ENCODE measurements at regions not wholly inside any gene's neighbourhood (a gene's known extent, or its start where the extent isn't known, plus 50 kb on each side); places are given as distances from the start of the nearest gene placed in this dataset.

DNA sequence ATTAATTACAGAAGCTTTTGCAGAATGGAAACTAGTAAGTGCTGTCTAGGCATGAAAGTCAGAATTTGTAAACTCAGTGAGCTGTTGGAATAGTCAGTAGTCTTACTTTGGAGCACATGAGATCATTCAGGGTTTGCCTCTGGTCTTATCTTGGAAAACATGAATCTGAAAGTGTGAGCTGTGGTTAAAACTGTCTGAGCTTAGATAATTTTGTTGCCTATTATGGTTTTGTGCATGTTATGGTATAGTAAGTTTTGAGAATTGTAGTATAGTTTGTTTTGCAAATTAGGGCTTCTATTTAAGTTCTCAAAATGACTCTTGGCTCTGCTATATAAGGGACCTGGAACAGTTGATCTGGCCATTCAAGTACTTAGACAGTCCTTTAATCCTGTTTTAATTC lies 53.7 kb upstream of the TRPC4 start:
- H2AK5ac ChIP-seq (ENCODE audit: insufficient read length, low read length): no peak overlapping the region
- no peak overlapping the region for H3K18ac ChIP-seq (ENCODE audit: insufficient read length, low read depth, low read length)
- H3K4me1 ChIP-seq (ENCODE audit: insufficient read depth, low read length): peaks cover 3% of the 10 kb centered on the region; the same call in 1 of the 2 replicates
- no peak overlapping the region for H4K5ac ChIP-seq (ENCODE audit: insufficient read length, low read depth, low read length)
- H3K27me3 Mint-ChIP-seq (ENCODE audit: low read depth): no peaks in the 10 kb centered on the region
- no peak overlapping the region for H2BK20ac ChIP-seq (ENCODE audit: low read depth, low read length, poor library complexity, severe bottlenecking)
- no peaks in the 10 kb centered on the region for H3K79me1 ChIP-seq (ENCODE audit: insufficient read depth, low read depth, low read length, poor library complexity, severe bottlenecking)
- TF ChIP-seq, protein P1, sequence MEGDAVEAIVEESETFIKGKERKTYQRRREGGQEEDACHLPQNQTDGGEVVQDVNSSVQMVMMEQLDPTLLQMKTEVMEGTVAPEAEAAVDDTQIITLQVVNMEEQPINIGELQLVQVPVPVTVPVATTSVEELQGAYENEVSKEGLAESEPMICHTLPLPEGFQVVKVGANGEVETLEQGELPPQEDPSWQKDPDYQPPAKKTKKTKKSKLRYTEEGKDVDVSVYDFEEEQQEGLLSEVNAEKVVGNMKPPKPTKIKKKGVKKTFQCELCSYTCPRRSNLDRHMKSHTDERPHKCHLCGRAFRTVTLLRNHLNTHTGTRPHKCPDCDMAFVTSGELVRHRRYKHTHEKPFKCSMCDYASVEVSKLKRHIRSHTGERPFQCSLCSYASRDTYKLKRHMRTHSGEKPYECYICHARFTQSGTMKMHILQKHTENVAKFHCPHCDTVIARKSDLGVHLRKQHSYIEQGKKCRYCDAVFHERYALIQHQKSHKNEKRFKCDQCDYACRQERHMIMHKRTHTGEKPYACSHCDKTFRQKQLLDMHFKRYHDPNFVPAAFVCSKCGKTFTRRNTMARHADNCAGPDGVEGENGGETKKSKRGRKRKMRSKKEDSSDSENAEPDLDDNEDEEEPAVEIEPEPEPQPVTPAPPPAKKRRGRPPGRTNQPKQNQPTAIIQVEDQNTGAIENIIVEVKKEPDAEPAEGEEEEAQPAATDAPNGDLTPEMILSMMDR (conservative IDR thresholded peaks at IDR 0.05): no peak
- no peak for DNase-seq
- H2BK120ac ChIP-seq (ENCODE audit: low read depth, low read length, poor library complexity, severe bottlenecking): no peak overlapping the region
- H4K20me1 ChIP-seq (ENCODE audit: control insufficient read depth, insufficient read depth, insufficient read length): no peaks in the 10 kb centered on the region
- H4K8ac ChIP-seq (replicated peaks; ENCODE audit: insufficient read length, low read depth, low read length): no peak overlapping the region
- no peaks in the 10 kb centered on the region for H3K27me3 ChIP-seq (ENCODE audit: insufficient read depth, low read length)
- H2BK12ac ChIP-seq (ENCODE audit: insufficient read length, low read depth, low read length): no peak overlapping the region
- no peaks in the 10 kb centered on the region for H3K9me3 Mint-ChIP-seq
- no peak overlapping the region for H3K9ac ChIP-seq (ENCODE audit: extremely low read depth, insufficient read length, low read length)
- H4K91ac ChIP-seq (ENCODE audit: insufficient read length, low read depth, low read length): no peak overlapping the region
- H3K4me3 Mint-ChIP-seq: no peak overlapping the region
- no peak overlapping the region for H3K4me2 ChIP-seq (ENCODE audit: insufficient read depth, insufficient read length, low read length)
- no peaks in the 10 kb centered on the region for H3K23me2 ChIP-seq (ENCODE audit: insufficient read length, low read depth, low read length, poor library complexity, severe bottlenecking)
- no peak overlapping the region for H3K27ac ChIP-seq (ENCODE audit: insufficient read length, low read depth, low read length)
- no peak overlapping the region for H3K14ac ChIP-seq (ENCODE audit: insufficient read depth, low read length)
- no peak overlapping the region for H3T11ph ChIP-seq (ENCODE audit: low read length)
- H3K4ac ChIP-seq (ENCODE audit: low read depth, low read length): no peak overlapping the region
- peaks cover 0 to 4% (median 0%) of the 10 kb centered on the region in 3 experiments; a peak in 2 of 7 replicates for H3K36me3 Mint-ChIP-seq (ENCODE audit: insufficient read depth in 1 of 3, low read depth in 3 of 3)
- H3K9me3 ChIP-seq (ENCODE audit: control insufficient read depth, low read depth, low read length): no peaks in the 10 kb centered on the region
- no peak overlapping the region for H2BK15ac ChIP-seq (ENCODE audit: low read depth, low read length)
- no peak overlapping the region for H2BK5ac ChIP-seq (ENCODE audit: insufficient read length, low read length)
- H3K79me2 ChIP-seq (ENCODE audit: insufficient read depth, low read length): no peaks in the 10 kb centered on the region
- H3K56ac ChIP-seq (ENCODE audit: insufficient read length, low read depth, low read length): no peak overlapping the region
- no peak overlapping the region for H3K27ac Mint-ChIP-seq
- H3K4me1 Mint-ChIP-seq: peaks cover 20 to 24% of the 10 kb centered on the region in 2 experiments
- H2AFZ ChIP-seq (ENCODE audit: low read length): no peak overlapping the region
- no peak overlapping the region for H3K23ac ChIP-seq (ENCODE audit: insufficient read length, low read depth, low read length)

All from H9 (cell line).